ENCODE measurements at regions not wholly inside any gene's neighbourhood (a gene's known extent, or its start where the extent isn't known, plus 50 kb on each side); places are given as distances from the start of the nearest gene placed in this dataset.

- no peak overlapping the region for H3K27ac ChIP-seq
Measured at GRCh38 chr9:75532233-75533050, 358.0 kb upstream of the PCSK5 start.

GRCh38 chr9:75539523-75539922, 350.9 kb upstream of the PCSK5 start:
- no peak overlapping the region for H2AFZ ChIP-seq
- H3K27ac ChIP-seq: no peak overlapping the region
- no peaks in the 10 kb centered on the region for H3K9me3 ChIP-seq (ENCODE audit: low read depth)
- H3K9me2 ChIP-seq (replicated peaks; ENCODE audit: insufficient read depth): no peaks in the 10 kb centered on the region
- H3K4me2 ChIP-seq: no peak overlapping the region
- no peak overlapping the region for H3K4me3 ChIP-seq
- H3K79me2 ChIP-seq: no peaks in the 10 kb centered on the region
- DNase-seq (ENCODE audit: low spot score): no peak
- peaks cover 6% of the 10 kb centered on the region for H3K4me1 ChIP-seq (ENCODE audit: insufficient read depth)
- TF ChIP-seq EZH2phosphoT487 (IDR thresholded peaks at IDR 0.05; ENCODE audit: low read depth, severe bottlenecking, unreplicated experiment) (no peak), EZH2 (IDR thresholded peaks at IDR 0.05; ENCODE audit: borderline replicate concordance) (no peak), CTCF (IDR thresholded peaks at IDR 0.05; ENCODE audit: poor library complexity) (no peak)
- no peaks in the 10 kb centered on the region for H3K36me3 ChIP-seq (replicated peaks; ENCODE audit: insufficient read depth, low read depth)
- H3K27me3 ChIP-seq: no peaks in the 10 kb centered on the region
- WGBS (ENCODE audit: low lambda C conversion rate, missing lambda C conversion rate): 80% methylated on average over 1 of the region's 1 CpG
- H4K20me1 ChIP-seq (ENCODE audit: insufficient read depth, poor library complexity, severe bottlenecking): no peaks in the 10 kb centered on the region

More at GRCh38 chr9:75532233-75533050, 358.0 kb upstream of the PCSK5 start:
- Histone ChIP-seq H2AFZ (no peak overlapping the region), H3K79me2 (no peaks in the 10 kb centered on the region), H3K9me3 (ENCODE audit: low read depth) (no peaks in the 10 kb centered on the region), H3K27me3 (no peaks in the 10 kb centered on the region), H4K20me1 (ENCODE audit: insufficient read depth, poor library complexity, severe bottlenecking) (no peaks in the 10 kb centered on the region), H3K4me3 (no peak overlapping the region), H3K9me2 (replicated peaks; ENCODE audit: insufficient read depth) (no peaks in the 10 kb centered on the region), H3K4me1 (ENCODE audit: insufficient read depth) (peaks cover 6% of the 10 kb centered on the region), H3K36me3 (replicated peaks; ENCODE audit: insufficient read depth, low read depth) (no peaks in the 10 kb centered on the region), H3K4me2 (no peak overlapping the region)
- DNase-seq (ENCODE audit: low spot score): no peak
- 54% methylated on average over 3 of the region's 3 CpGs for WGBS (ENCODE audit: low lambda C conversion rate, missing lambda C conversion rate)
- TF ChIP-seq EZH2phosphoT487 (IDR thresholded peaks at IDR 0.05; ENCODE audit: low read depth, severe bottlenecking, unreplicated experiment): no peak
- no peak for TF ChIP-seq EZH2 (IDR thresholded peaks at IDR 0.05; ENCODE audit: borderline replicate concordance)
- TF ChIP-seq CTCF (IDR thresholded peaks at IDR 0.05; ENCODE audit: poor library complexity): no peak

GRCh38 chr9:75540185-75540584, 350.3 kb upstream of the PCSK5 start:
- Histone ChIP-seq H3K27me3 (no peaks in the 10 kb centered on the region), H3K9me3 (ENCODE audit: low read depth) (no peaks in the 10 kb centered on the region), H3K9me2 (replicated peaks; ENCODE audit: insufficient read depth) (no peaks in the 10 kb centered on the region), H3K4me1 (ENCODE audit: insufficient read depth) (peaks cover 6% of the 10 kb centered on the region), H2AFZ (no peak overlapping the region), H4K20me1 (ENCODE audit: insufficient read depth, poor library complexity, severe bottlenecking) (no peaks in the 10 kb centered on the region), H3K4me2 (no peak overlapping the region), H3K4me3 (no peak overlapping the region), H3K27ac (no peak overlapping the region), H3K36me3 (replicated peaks; ENCODE audit: insufficient read depth, low read depth) (no peaks in the 10 kb centered on the region), H3K79me2 (no peaks in the 10 kb centered on the region)
- 91% methylated on average over 1 of the region's 1 CpG for WGBS (ENCODE audit: low lambda C conversion rate, missing lambda C conversion rate)
- DNase-seq (ENCODE audit: low spot score): no peak
- TF ChIP-seq EZH2 (IDR thresholded peaks at IDR 0.05; ENCODE audit: borderline replicate concordance) (no peak), EZH2phosphoT487 (IDR thresholded peaks at IDR 0.05; ENCODE audit: low read depth, severe bottlenecking, unreplicated experiment) (no peak), CTCF (IDR thresholded peaks at IDR 0.05; ENCODE audit: poor library complexity) (no peak)

All from hepatocyte (in vitro differentiated cells).